SK-N-SH (cell line): ENCODE measurements at regions not wholly inside any gene's neighbourhood (a gene's known extent, or its start where the extent isn't known, plus 50 kb on each side); places are given as distances from the start of the nearest gene placed in this dataset.

Experiments used
- CTCF ChIA-PET: fragments of 300-600, 350-600 bp; formaldehyde crosslinking; extraction: SDS; loops from one replicate; lab custom pipeline; 2021; lab: Yijun Ruan, JAX
- POLR2A ChIA-PET: fragments of 350-600 bp; sonication (Branson Sonifier 250); formaldehyde crosslinking; extraction: SDS; loops from one replicate; lab custom pipeline; 2020; ENCODE audit warnings: antibody characterized with exemption, inconsistent platforms; lab: Yijun Ruan, JAX
- DNase-seq: peaks from one replicate; pipeline ENCODE4 v3.0.0; 2012
- H2AFZ ChIP-seq: fragments of 200-600 bp; sonication (generic); 2 replicates; pipeline ENCODE4 v1.8.1; 2016; ENCODE audit warnings: antibody characterized with exemption, mild to moderate bottlenecking, low read depth
- H3F3A ChIP-seq: fragments of 200-600 bp; sonication (generic); replicated peaks from 2 replicates; pipeline ENCODE3; 2016; ENCODE audit warnings: antibody characterized with exemption, mild to moderate bottlenecking; ENCODE audit not compliant: insufficient read depth
- H3K27ac ChIP-seq, 2 experiments: fragments of 200-500 bp in 1 of 2; fragments of 200-600 bp in 1 of 2; sonication (Bioruptor generic) in 1 of 2; sonication (generic), shearing (Covaris generic) in 1 of 2; 2 replicates each; pipeline versions ENCODE4 v1.5.1 to v1.6.1; 2014 to 2016; ENCODE audit warnings: low read depth in 2 of 2, inconsistent platforms in 1 of 2, low read length in 1 of 2, mild to moderate bottlenecking in 1 of 2, mixed read lengths in 1 of 2
- H3K27me3 ChIP-seq: fragments of 200-600 bp; sonication (generic), shearing (Covaris generic); 2 replicates; pipeline ENCODE4 v1.6.1; 2016; ENCODE audit warnings: mixed run types; ENCODE audit not compliant: insufficient read depth
- H3K36me3 ChIP-seq, 2 experiments: fragments of 200-500 bp in 1 of 2; fragments of 200-600 bp in 1 of 2; sonication (Bioruptor generic) in 1 of 2; sonication (generic) in 1 of 2; replicated peaks in 1 of 2; 2 replicates each; pipeline versions ENCODE3 to v1.5.1; 2014 to 2016; ENCODE audit warnings: low read length in 1 of 2, mild to moderate bottlenecking in 1 of 2; ENCODE audit not compliant: insufficient read depth in 2 of 2, control insufficient read depth in 1 of 2
- H3K4me1 ChIP-seq, 2 experiments: fragments of 200-500 bp in 1 of 2; fragments of 200-600 bp in 1 of 2; sonication (Bioruptor generic) in 1 of 2; sonication (generic), shearing (Covaris generic) in 1 of 2; 2 replicates each; pipeline versions ENCODE4 v1.5.1 to v1.6.1; 2014 to 2016; ENCODE audit warnings: low read depth in 1 of 2, low read length in 1 of 2, mixed run types in 1 of 2; ENCODE audit not compliant: insufficient read depth in 2 of 2, control insufficient read depth in 1 of 2
- H3K4me2 ChIP-seq: fragments of 200-600 bp; sonication (generic), shearing (Covaris generic); 2 replicates; pipeline ENCODE4 v1.6.1; 2017; ENCODE audit warnings: mixed run types
- H3K4me3 ChIP-seq, 2 experiments: fragments of 200-500 bp in 1 of 2; fragments of 200-600 bp in 1 of 2; sonication (Bioruptor generic) in 1 of 2; sonication (generic), shearing (Covaris generic) in 1 of 2; 2 replicates each; pipeline versions ENCODE4 v1.5.1 to v1.8.1; 2014 to 2016; ENCODE audit warnings: low read depth in 2 of 2, inconsistent platforms in 1 of 2, low read length in 1 of 2, mild to moderate bottlenecking in 1 of 2, mixed read lengths in 1 of 2, moderate library complexity in 1 of 2
- H3K79me2 ChIP-seq: fragments of 200-600 bp; sonication (generic); 2 replicates; pipeline ENCODE4 v1.8.1; 2017; ENCODE audit warnings: mild to moderate bottlenecking; ENCODE audit not compliant: insufficient read depth
- H3K9ac ChIP-seq: fragments of 200-600 bp; sonication (generic); 2 replicates; pipeline ENCODE4 v1.6.1; 2017; ENCODE audit warnings: mixed run types
- H3K9me2 ChIP-seq: fragments of 200-600 bp; sonication (generic); 2 replicates; pipeline ENCODE4 v1.6.1; 2017; ENCODE audit warnings: mixed run types
- H3K9me3 ChIP-seq: fragments of 200-600 bp; sonication (generic); 2 replicates; pipeline ENCODE4 v1.6.1; 2017; ENCODE audit warnings: mixed run types, mild to moderate bottlenecking, moderate library complexity
- H4K20me1 ChIP-seq: fragments of 200-600 bp; sonication (generic); 2 replicates; pipeline ENCODE4 v1.6.1; 2017; ENCODE audit warnings: mild to moderate bottlenecking, mixed run types; ENCODE audit not compliant: insufficient read depth
- CTCF ChIP-seq: fragments of 200-600 bp; sonication (generic); IDR thresholded peaks from 2 replicates; pipeline ENCODE4 v1.6.1; 2017; ENCODE audit warnings: antibody characterized with exemption, mild to moderate bottlenecking, moderate library complexity
- ELF1 ChIP-seq: IDR thresholded peaks from 2 replicates; pipeline ENCODE4 v1.4.0; 2012
- EP300 ChIP-seq, 2 experiments: IDR thresholded peaks; 2 replicates each; pipeline versions ENCODE4 v1.4.0 to v1.6.1; 2012; ENCODE audit warnings: borderline replicate concordance in 1 of 2, low read depth in 1 of 2, low read length in 1 of 2
- FOXJ3 ChIP-seq: sonication (generic); formaldehyde crosslinking; IDR thresholded peaks from 2 replicates; pipeline ENCODE4 v1.5.1; 2020; ENCODE audit warnings: mild to moderate bottlenecking, missing genetic modification reagents
- FOXM1 ChIP-seq: IDR thresholded peaks from 2 replicates; pipeline ENCODE4 v1.4.0; 2012; ENCODE audit warnings: low read depth, mild to moderate bottlenecking
- GABPA ChIP-seq: IDR thresholded peaks from 2 replicates; pipeline ENCODE4 v1.4.0; 2012; ENCODE audit warnings: low read depth, mild to moderate bottlenecking
- NFIC ChIP-seq: IDR thresholded peaks from 2 replicates; pipeline ENCODE4 v1.4.0; 2012; ENCODE audit warnings: borderline replicate concordance
- NRF1 ChIP-seq: IDR thresholded peaks from 2 replicates; pipeline ENCODE4 v1.6.1; 2012; ENCODE audit warnings: low read depth, mild to moderate bottlenecking, low read length
- POLR2AphosphoS5 ChIP-seq: IDR thresholded peaks from 2 replicates; pipeline ENCODE4 v1.6.1; 2012; ENCODE audit warnings: low read depth, low read length
- RAD21 ChIP-seq: IDR thresholded peaks from 2 replicates; pipeline ENCODE4 v1.6.1; 2012; ENCODE audit warnings: mild to moderate bottlenecking, low read length
- RCOR1 ChIP-seq: fragments of 150-350 bp; IDR thresholded peaks from 2 replicates; pipeline ENCODE4 v1.6.1; 2017; ENCODE audit warnings: antibody characterized with exemption, low read length
- RFX5 ChIP-seq: IDR thresholded peaks from 2 replicates; pipeline ENCODE4 v1.6.1; 2012; ENCODE audit warnings: mild to moderate bottlenecking, improper control_type of control experiment, low read length
- SMC3 ChIP-seq: IDR thresholded peaks from 2 replicates; pipeline ENCODE4 v1.6.1; 2012; ENCODE audit warnings: low read depth, low read length, improper control_type of control experiment
- TCF12 ChIP-seq: IDR thresholded peaks from 2 replicates; pipeline ENCODE4 v1.4.0; 2012
- YY1 ChIP-seq: IDR thresholded peaks from 2 replicates; pipeline ENCODE4 v1.4.0; 2012; ENCODE audit warnings: low read depth, mild to moderate bottlenecking
- ZBTB33 ChIP-seq: IDR thresholded peaks from 2 replicates; pipeline ENCODE4 v1.4.0; 2012; ENCODE audit warnings: low read depth, borderline replicate concordance
- WGBS: methylation state at CpG from one replicate; pipeline ENCODE4 v1.1.6; 2017; ENCODE audit warnings: low lambda C conversion rate; 5-methylcytosine and 5-hydroxymethylcytosine counted together

GRCh38 chr13:42422681-42423080 is 150.7 kb downstream of the AKAP11 start:
- Histone ChIP-seq H3F3A (no peaks in the 10 kb centered on the region), H3K9me2 (no peaks in the 10 kb centered on the region), H3K9ac (no peak overlapping the region), H3K27me3 (peaks cover 6% of the 10 kb centered on the region; the same call in 1 of the 2 replicates), H3K9me3 (no peaks in the 10 kb centered on the region), H3K27ac (no peak overlapping the region), H3K36me3 (no peaks in the 10 kb centered on the region), H3K4me2 (no peak overlapping the region), H4K20me1 (no peaks in the 10 kb centered on the region), H3K4me3 (no peak overlapping the region), H2AFZ (no peak overlapping the region), H3K79me2 (no peaks in the 10 kb centered on the region), H3K4me1 (no peaks in the 10 kb centered on the region)
- no peak for TF ChIP-seq ELF1
- no peak for TF ChIP-seq TCF12
- TF ChIP-seq NFIC = no peak
- no peak for TF ChIP-seq NRF1
- TF ChIP-seq FOXJ3 (CRISPR knock-in tag) = no peak
- TF ChIP-seq YY1 = no peak
- no peak for TF ChIP-seq ZBTB33
- POLR2A ChIA-PET = no interaction called here
- CTCF ChIA-PET = interaction anchor here (1.2 kb wide), 1 partner anchor 11 kb away, joined by 4 read pairs; no protein-coding TSS in a partner anchor
- DNase-seq = no peak
- 15% methylated on average over 2 of the region's 2 CpGs for WGBS

GRCh38 chr13:42424182-42424581 is 149.8 kb upstream of the TNFSF11 start:
- ChIA-PET POLR2A (no interaction called here), CTCF (interaction anchor here (0.7 kb wide), 1 partner anchor 13 kb away, joined by 3 read pairs; no protein-coding TSS in a partner anchor)
- 8% methylated on average over 2 of the region's 2 CpGs for WGBS

More at GRCh38 chr13:42424182-42424581, 149.8 kb upstream of the TNFSF11 start:
- H3K27me3 ChIP-seq = 0 out of 2 replicates have a peak, but pooled peaks cover 6% of the 10 kb centered on the region
- no peaks in the 10 kb centered on the region for H3K4me1 ChIP-seq
- no peak overlapping the region for H2AFZ ChIP-seq
- TF ChIP-seq RFX5 = no peak
- TF ChIP-seq RCOR1 = no peak
- no peak for TF ChIP-seq GABPA
- TF ChIP-seq CTCF = no peak
- TF ChIP-seq SMC3 = no peak
- TF ChIP-seq RAD21 = no peak
- no peak for TF ChIP-seq EP300 (IDR thresholded peaks at IDR 0.05; ENCODE audit: borderline replicate concordance in 1 of 2, low read depth in 1 of 2, low read length in 1 of 2)
- TF ChIP-seq ELF1 = no peak
- TF ChIP-seq FOXM1 = no peak
- TF ChIP-seq POLR2AphosphoS5 = no peak
- no peak for TF ChIP-seq YY1
- H3K4me3 ChIP-seq = no peak overlapping the region
- H3K9ac ChIP-seq = no peak overlapping the region
- no peaks in the 10 kb centered on the region for H3K9me2 ChIP-seq
- H3K36me3 ChIP-seq = no peaks in the 10 kb centered on the region
- H3K4me2 ChIP-seq = no peak overlapping the region
- H3K9me3 ChIP-seq = no peaks in the 10 kb centered on the region
- no peak overlapping the region for H3K27ac ChIP-seq
- no peaks in the 10 kb centered on the region for H3F3A ChIP-seq
- H3K79me2 ChIP-seq = no peaks in the 10 kb centered on the region
- H4K20me1 ChIP-seq = no peaks in the 10 kb centered on the region
- DNase-seq = no peak
